ENCODE measurements at regions not wholly inside any gene's neighbourhood (a gene's known extent, or its start where the extent isn't known, plus 50 kb on each side); places are given as distances from the start of the nearest gene placed in this dataset.

- TF ChIP-seq, protein P1, sequence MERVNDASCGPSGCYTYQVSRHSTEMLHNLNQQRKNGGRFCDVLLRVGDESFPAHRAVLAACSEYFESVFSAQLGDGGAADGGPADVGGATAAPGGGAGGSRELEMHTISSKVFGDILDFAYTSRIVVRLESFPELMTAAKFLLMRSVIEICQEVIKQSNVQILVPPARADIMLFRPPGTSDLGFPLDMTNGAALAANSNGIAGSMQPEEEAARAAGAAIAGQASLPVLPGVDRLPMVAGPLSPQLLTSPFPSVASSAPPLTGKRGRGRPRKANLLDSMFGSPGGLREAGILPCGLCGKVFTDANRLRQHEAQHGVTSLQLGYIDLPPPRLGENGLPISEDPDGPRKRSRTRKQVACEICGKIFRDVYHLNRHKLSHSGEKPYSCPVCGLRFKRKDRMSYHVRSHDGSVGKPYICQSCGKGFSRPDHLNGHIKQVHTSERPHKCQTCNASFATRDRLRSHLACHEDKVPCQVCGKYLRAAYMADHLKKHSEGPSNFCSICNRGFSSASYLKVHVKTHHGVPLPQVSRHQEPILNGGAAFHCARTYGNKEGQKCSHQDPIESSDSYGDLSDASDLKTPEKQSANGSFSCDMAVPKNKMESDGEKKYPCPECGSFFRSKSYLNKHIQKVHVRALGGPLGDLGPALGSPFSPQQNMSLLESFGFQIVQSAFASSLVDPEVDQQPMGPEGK (CRISPR knock-in tag; IDR thresholded peaks at IDR 0.05; ENCODE audit: borderline replicate concordance), result no peak
- TF ChIP-seq ARNTL (CRISPR knock-in tag; IDR thresholded peaks at IDR 0.05; ENCODE audit: borderline replicate concordance, low read depth) (no peak), SNAI2 (CRISPR knock-in tag; IDR thresholded peaks at IDR 0.05) (no peak), BACH2 (CRISPR knock-in tag; IDR thresholded peaks at IDR 0.05; ENCODE audit: borderline replicate concordance) (no peak), TCF4 (CRISPR knock-in tag; IDR thresholded peaks at IDR 0.05; ENCODE audit: borderline replicate concordance) (no peak), ZNF70 (CRISPR knock-in tag; IDR thresholded peaks at IDR 0.05) (no peak)
These were observed 438.6 kb downstream of the OMA1 start (continued) for GRCh38 chr1:58107943-58108342.

DNA sequence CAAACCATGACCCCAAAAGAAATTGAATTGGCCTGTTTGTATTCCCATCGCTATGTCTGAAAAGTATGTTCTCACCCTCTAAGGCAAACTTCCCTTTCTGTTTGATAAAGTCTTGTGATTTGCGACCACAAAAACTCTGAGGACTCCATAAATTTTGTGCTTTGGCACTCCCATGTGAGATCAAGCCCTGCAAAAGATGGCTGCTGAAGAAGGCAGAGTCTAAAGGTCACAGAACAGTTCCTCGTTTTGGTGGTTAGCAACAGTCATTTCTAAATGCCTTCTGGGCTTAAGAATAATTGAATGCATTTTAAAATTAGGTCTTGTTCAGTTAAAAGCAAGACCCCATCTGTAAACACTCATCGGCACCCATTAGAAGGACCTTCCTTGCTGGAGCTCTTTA, 441.6 kb downstream of the OMA1 start:
- no peak for ATAC-seq

GRCh38 chr1:58096714-58097113, 449.8 kb downstream of the OMA1 start:
- ATAC-seq, result no peak

More for the DNA sequence above, 441.6 kb downstream of the OMA1 start:
- TF ChIP-seq ZFP3 (CRISPR knock-in tag; IDR thresholded peaks at IDR 0.05) (no peak), TCF4 (CRISPR knock-in tag; IDR thresholded peaks at IDR 0.05; ENCODE audit: borderline replicate concordance) (no peak), ZNF70 (CRISPR knock-in tag; IDR thresholded peaks at IDR 0.05) (no peak), ISL1 (CRISPR knock-in tag; IDR thresholded peaks at IDR 0.05) (no peak), PPARA (CRISPR knock-in tag; IDR thresholded peaks at IDR 0.05; ENCODE audit: borderline replicate concordance) (no peak), CSDC2 (CRISPR knock-in tag; IDR thresholded peaks at IDR 0.05) (no peak), RARB (CRISPR knock-in tag; IDR thresholded peaks at IDR 0.05) (no peak), CSRNP3 (CRISPR knock-in tag; IDR thresholded peaks at IDR 0.05) (no peak), OSR1 (CRISPR knock-in tag; IDR thresholded peaks at IDR 0.05) (no peak), TOX (CRISPR knock-in tag; IDR thresholded peaks at IDR 0.05; ENCODE audit: borderline replicate concordance) (no peak), SNAI2 (CRISPR knock-in tag; IDR thresholded peaks at IDR 0.05) (no peak), ZNF565 (CRISPR knock-in tag; conservative IDR thresholded peaks at IDR 0.05; ENCODE audit: low read depth) (no peak), CREB5 (CRISPR knock-in tag; IDR thresholded peaks at IDR 0.05; ENCODE audit: low read depth) (no peak), ZNF8 (CRISPR knock-in tag; IDR thresholded peaks at IDR 0.05) (no peak), ESRRG (CRISPR knock-in tag; IDR thresholded peaks at IDR 0.05) (no peak)
- TF ChIP-seq, protein P1 (CRISPR knock-in tag; IDR thresholded peaks at IDR 0.05; ENCODE audit: borderline replicate concordance), result no peak
- TF ChIP-seq, protein P2, sequence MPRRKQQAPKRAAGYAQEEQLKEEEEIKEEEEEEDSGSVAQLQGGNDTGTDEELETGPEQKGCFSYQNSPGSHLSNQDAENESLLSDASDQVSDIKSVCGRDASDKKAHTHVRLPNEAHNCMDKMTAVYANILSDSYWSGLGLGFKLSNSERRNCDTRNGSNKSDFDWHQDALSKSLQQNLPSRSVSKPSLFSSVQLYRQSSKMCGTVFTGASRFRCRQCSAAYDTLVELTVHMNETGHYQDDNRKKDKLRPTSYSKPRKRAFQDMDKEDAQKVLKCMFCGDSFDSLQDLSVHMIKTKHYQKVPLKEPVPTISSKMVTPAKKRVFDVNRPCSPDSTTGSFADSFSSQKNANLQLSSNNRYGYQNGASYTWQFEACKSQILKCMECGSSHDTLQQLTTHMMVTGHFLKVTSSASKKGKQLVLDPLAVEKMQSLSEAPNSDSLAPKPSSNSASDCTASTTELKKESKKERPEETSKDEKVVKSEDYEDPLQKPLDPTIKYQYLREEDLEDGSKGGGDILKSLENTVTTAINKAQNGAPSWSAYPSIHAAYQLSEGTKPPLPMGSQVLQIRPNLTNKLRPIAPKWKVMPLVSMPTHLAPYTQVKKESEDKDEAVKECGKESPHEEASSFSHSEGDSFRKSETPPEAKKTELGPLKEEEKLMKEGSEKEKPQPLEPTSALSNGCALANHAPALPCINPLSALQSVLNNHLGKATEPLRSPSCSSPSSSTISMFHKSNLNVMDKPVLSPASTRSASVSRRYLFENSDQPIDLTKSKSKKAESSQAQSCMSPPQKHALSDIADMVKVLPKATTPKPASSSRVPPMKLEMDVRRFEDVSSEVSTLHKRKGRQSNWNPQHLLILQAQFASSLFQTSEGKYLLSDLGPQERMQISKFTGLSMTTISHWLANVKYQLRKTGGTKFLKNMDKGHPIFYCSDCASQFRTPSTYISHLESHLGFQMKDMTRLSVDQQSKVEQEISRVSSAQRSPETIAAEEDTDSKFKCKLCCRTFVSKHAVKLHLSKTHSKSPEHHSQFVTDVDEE (CRISPR knock-in tag; IDR thresholded peaks at IDR 0.05), result no peak

DNA sequence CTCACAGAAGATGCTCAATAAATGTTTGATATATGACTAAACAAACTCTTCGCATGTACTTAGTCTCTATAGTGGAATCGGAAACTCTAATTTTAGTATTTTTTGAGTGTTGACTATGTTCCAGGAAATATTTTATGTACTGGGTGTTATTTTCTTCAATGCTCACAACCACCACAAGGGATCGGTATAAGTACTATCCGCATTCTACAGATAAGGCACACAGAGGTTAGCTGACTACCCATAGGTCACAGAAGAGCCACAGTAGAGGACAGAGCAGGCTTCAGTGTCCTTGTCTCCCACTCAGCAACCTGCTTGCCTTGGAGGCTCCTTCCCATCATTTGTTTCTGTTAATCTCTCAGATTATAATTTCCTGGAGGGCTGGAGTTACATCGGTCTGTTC, 451.3 kb downstream of the OMA1 start:
- no peak for ATAC-seq
- TF ChIP-seq ZNF565 (CRISPR knock-in tag; conservative IDR thresholded peaks at IDR 0.05; ENCODE audit: low read depth) (no peak), ZC3H10 (CRISPR knock-in tag; IDR thresholded peaks at IDR 0.05) (no peak), BACH2 (CRISPR knock-in tag; IDR thresholded peaks at IDR 0.05; ENCODE audit: borderline replicate concordance) (no peak), POU6F1 (CRISPR knock-in tag; IDR thresholded peaks at IDR 0.05; ENCODE audit: borderline replicate concordance, low read depth) (no peak), PPARA (CRISPR knock-in tag; IDR thresholded peaks at IDR 0.05; ENCODE audit: borderline replicate concordance) (no peak)
- TF ChIP-seq, protein P1 (CRISPR knock-in tag; IDR thresholded peaks at IDR 0.05; ENCODE audit: borderline replicate concordance), result no peak

More at GRCh38 chr1:58096714-58097113, 449.8 kb downstream of the OMA1 start:
- TF ChIP-seq ESRRG (CRISPR knock-in tag; IDR thresholded peaks at IDR 0.05), result no peak
